Retinal pigment epithelial cell (primary cell): ENCODE measurements at regions not wholly inside any gene's neighbourhood (a gene's known extent, or its start where the extent isn't known, plus 50 kb on each side); places are given as distances from the start of the nearest gene placed in this dataset.

Source experiments
- DNase-seq: peaks from one replicate; pipeline ENCODE4 v3.0.0-alpha.2; 2010; ENCODE audit warnings: low read depth
- H3K4me3 ChIP-seq: 2 replicates; pipeline ENCODE4 v1.5.1; 2011; ENCODE audit warnings: mild to moderate bottlenecking, low read length, control low read depth, moderate library complexity
- CTCF ChIP-seq: conservative IDR thresholded peaks from 2 replicates; pipeline ENCODE4 v1.5.1; 2011; ENCODE audit warnings: low read depth, low read length, control low read depth, inconsistent platforms

GRCh38 chr4:134958862-134959261 lies 757.3 kb upstream of the PABPC4L start:
- TF ChIP-seq CTCF: no peak
- no peak overlapping the region for H3K4me3 ChIP-seq
- no peak for DNase-seq

- TF ChIP-seq CTCF: no peak
- no peak for DNase-seq
Observed at GRCh38 chr4:134955059-134955458, 753.5 kb upstream of the PABPC4L start.

GRCh38 chr4:134952775-134953174 lies 751.2 kb upstream of the PABPC4L start:
- DNase-seq: no peak
- TF ChIP-seq CTCF: no peak
- H3K4me3 ChIP-seq: no peak overlapping the region

More at GRCh38 chr4:134955059-134955458, 753.5 kb upstream of the PABPC4L start:
- H3K4me3 ChIP-seq: no peak overlapping the region

- TF ChIP-seq CTCF: no peak
- H3K4me3 ChIP-seq: no peak overlapping the region
- DNase-seq: no peak
Observed at GRCh38 chr4:134952305-134952704, 750.7 kb upstream of the PABPC4L start.

- no peak overlapping the region for H3K4me3 ChIP-seq
- TF ChIP-seq CTCF: no peak
- no peak for DNase-seq
Observed at GRCh38 chr4:134948110-134948642, 746.6 kb upstream of the PABPC4L start.

GRCh38 chr4:134944115-134944514 lies 742.5 kb upstream of the PABPC4L start:
- DNase-seq: no peak
- no peak overlapping the region for H3K4me3 ChIP-seq
- TF ChIP-seq CTCF: no peak

- H3K4me3 ChIP-seq: no peak overlapping the region
- no peak for TF ChIP-seq CTCF
- no peak for DNase-seq
Observed at GRCh38 chr4:134936014-134936413, 734.4 kb upstream of the PABPC4L start.
